HG03159 (cell line): ENCODE measurements at regions not wholly inside any gene's neighbourhood (a gene's known extent, or its start where the extent isn't known, plus 50 kb on each side); places are given as distances from the start of the nearest gene placed in this dataset.
A peak's percentile ranks its signal among the peaks of the same experiment; 100 is the strongest.

Source experiments
- ATAC-seq: cut with Tn5 transposase; IDR thresholded peaks from one replicate; pipeline ENCODE4 v1.9.1; 2021; ENCODE audit warnings: mild to moderate bottlenecking, moderate library complexity; ENCODE audit not compliant: unreplicated experiment

- no peak for ATAC-seq
These were observed 65.2 kb upstream of the LNX1 start for GRCh38 chr4:53656421-53656981.

- no peak for ATAC-seq
These were observed 63.0 kb upstream of the LNX1 start for GRCh38 chr4:53654300-53654758.

- peak; percentile 67 for ATAC-seq
These were observed 62.3 kb upstream of the LNX1 start for GRCh38 chr4:53653484-53654053.

GRCh38 chr4:53651156-53651735 lies 60.0 kb upstream of the LNX1 start:
- ATAC-seq: no peak

GRCh38 chr4:53649357-53649756 lies 58.1 kb upstream of the LNX1 start:
- ATAC-seq: no peak

GRCh38 chr4:53647547-53647946 lies 56.3 kb upstream of the LNX1 start:
- no peak for ATAC-seq

GRCh38 chr4:53646795-53647194 lies 55.5 kb upstream of the LNX1 start:
- ATAC-seq: no peak

GRCh38 chr4:53645108-53645507 lies 53.8 kb upstream of the LNX1 start:
- ATAC-seq: no peak

GRCh38 chr4:53644607-53645006 lies 53.3 kb upstream of the LNX1 start:
- no peak for ATAC-seq
